ENCODE measurements at regions not wholly inside any gene's neighbourhood (a gene's known extent, or its start where the extent isn't known, plus 50 kb on each side); places are given as distances from the start of the nearest gene placed in this dataset.
A peak's percentile ranks its signal among the peaks of the same experiment; 100 is the strongest.

DNA sequence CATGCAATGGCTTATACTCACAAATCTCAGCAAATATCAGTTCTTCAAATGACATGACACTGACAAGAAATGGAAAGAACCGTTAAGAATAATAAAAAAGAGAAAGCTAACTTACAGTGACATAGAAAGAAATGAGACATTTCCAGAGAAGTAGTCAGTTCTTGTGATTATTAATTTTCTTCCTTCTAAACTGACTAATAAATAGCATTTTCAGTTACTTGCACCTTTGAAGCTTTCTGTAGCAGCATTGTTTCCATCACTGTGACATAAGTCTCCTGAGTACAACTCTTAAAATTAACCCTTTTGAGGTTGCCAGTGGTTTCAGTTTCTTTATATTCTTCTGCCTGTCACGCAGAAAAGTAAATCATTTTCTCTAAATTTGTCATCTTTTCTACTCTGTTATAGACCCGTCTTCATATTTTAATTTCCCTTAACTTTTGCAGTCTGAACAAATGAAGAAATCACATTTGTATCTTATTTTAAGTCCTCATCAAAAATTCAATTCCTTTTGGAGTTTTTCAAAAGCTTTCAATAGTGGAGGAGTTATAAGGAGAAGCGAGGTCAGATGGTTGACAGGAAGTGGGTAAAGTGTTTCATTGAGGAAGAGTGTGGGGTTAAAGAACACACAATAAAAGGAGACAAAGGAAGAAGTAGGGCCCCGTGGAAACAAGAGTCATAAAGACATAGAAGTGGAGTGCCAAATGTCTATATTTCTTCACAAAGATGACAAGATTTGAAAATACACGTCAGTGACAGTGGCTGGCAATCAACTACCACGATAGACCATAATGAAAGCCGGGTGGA, 57.9 kb upstream of the S1PR1 start (continued):
- TF ChIP-seq, protein P1, sequence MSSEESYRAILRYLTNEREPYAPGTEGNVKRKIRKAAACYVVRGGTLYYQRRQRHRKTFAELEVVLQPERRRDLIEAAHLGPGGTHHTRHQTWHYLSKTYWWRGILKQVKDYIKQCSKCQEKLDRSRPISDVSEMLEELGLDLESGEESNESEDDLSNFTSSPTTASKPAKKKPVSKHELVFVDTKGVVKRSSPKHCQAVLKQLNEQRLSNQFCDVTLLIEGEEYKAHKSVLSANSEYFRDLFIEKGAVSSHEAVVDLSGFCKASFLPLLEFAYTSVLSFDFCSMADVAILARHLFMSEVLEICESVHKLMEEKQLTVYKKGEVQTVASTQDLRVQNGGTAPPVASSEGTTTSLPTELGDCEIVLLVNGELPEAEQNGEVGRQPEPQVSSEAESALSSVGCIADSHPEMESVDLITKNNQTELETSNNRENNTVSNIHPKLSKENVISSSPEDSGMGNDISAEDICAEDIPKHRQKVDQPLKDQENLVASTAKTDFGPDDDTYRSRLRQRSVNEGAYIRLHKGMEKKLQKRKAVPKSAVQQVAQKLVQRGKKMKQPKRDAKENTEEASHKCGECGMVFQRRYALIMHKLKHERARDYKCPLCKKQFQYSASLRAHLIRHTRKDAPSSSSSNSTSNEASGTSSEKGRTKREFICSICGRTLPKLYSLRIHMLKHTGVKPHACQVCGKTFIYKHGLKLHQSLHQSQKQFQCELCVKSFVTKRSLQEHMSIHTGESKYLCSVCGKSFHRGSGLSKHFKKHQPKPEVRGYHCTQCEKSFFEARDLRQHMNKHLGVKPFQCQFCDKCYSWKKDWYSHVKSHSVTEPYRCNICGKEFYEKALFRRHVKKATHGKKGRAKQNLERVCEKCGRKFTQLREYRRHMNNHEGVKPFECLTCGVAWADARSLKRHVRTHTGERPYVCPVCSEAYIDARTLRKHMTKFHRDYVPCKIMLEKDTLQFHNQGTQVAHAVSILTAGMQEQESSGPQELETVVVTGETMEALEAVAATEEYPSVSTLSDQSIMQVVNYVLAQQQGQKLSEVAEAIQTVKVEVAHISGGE (CRISPR knock-in tag; IDR thresholded peaks at IDR 0.05) = no peak
- TF ChIP-seq TCF3 (IDR thresholded peaks at IDR 0.05; ENCODE audit: borderline replicate concordance, insufficient read depth, low read depth, low read length) (peak; percentile 54; the same call in 1 of the 2 replicates), ZSCAN29 (IDR thresholded peaks at IDR 0.05) (no peak), NFYB (IDR thresholded peaks at IDR 0.05; ENCODE audit: insufficient read depth, low read depth, low read length) (no peak), BACH1 (IDR thresholded peaks at IDR 0.05; ENCODE audit: borderline replicate concordance) (peak; percentile 67; the same call in 1 of the 2 replicates), SIX5 (IDR thresholded peaks at IDR 0.05; ENCODE audit: low read depth, low read length, severe bottlenecking) (no peak), MTA3 (IDR thresholded peaks at IDR 0.05; ENCODE audit: borderline replicate concordance, low read length) (peak; percentile 87), CBFB (IDR thresholded peaks at IDR 0.05; ENCODE audit: low read depth) (peak; percentile 94), TCF12 (IDR thresholded peaks at IDR 0.05; ENCODE audit: low read depth, low read length) (peak; percentile 60; the same call in 1 of the 2 replicates), TBL1XR1 (IDR thresholded peaks at IDR 0.05; ENCODE audit: low read depth, low read length) (0 out of 2 replicates have a peak, but pooled peaks have one; percentile 33), BRCA1 (IDR thresholded peaks at IDR 0.05; ENCODE audit: low read depth, low read length) (no peak), RELA (IDR thresholded peaks at IDR 0.05; ENCODE audit: borderline replicate concordance, partially characterized antibody) (no peak), ZBED1 (IDR thresholded peaks at IDR 0.05; ENCODE audit: borderline replicate concordance) (peak; percentile 87), ZNF217 (IDR thresholded peaks at IDR 0.05) (peak; percentile 96; the same call in 1 of the 2 replicates), SREBF1 (IDR thresholded peaks at IDR 0.05; ENCODE audit: low read length) (peak; percentile 59; the same call in 1 of the 2 replicates), SIN3A (IDR thresholded peaks at IDR 0.05; ENCODE audit: low read depth, low read length) (no peak), TARDBP (IDR thresholded peaks at IDR 0.05; ENCODE audit: borderline replicate concordance) (no peak)
- TF ChIP-seq, protein P2, sequence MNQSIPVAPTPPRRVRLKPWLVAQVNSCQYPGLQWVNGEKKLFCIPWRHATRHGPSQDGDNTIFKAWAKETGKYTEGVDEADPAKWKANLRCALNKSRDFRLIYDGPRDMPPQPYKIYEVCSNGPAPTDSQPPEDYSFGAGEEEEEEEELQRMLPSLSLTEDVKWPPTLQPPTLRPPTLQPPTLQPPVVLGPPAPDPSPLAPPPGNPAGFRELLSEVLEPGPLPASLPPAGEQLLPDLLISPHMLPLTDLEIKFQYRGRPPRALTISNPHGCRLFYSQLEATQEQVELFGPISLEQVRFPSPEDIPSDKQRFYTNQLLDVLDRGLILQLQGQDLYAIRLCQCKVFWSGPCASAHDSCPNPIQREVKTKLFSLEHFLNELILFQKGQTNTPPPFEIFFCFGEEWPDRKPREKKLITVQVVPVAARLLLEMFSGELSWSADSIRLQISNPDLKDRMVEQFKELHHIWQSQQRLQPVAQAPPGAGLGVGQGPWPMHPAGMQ (IDR thresholded peaks at IDR 0.05; ENCODE audit: borderline replicate concordance) = no peak
- TF ChIP-seq, protein P3, sequence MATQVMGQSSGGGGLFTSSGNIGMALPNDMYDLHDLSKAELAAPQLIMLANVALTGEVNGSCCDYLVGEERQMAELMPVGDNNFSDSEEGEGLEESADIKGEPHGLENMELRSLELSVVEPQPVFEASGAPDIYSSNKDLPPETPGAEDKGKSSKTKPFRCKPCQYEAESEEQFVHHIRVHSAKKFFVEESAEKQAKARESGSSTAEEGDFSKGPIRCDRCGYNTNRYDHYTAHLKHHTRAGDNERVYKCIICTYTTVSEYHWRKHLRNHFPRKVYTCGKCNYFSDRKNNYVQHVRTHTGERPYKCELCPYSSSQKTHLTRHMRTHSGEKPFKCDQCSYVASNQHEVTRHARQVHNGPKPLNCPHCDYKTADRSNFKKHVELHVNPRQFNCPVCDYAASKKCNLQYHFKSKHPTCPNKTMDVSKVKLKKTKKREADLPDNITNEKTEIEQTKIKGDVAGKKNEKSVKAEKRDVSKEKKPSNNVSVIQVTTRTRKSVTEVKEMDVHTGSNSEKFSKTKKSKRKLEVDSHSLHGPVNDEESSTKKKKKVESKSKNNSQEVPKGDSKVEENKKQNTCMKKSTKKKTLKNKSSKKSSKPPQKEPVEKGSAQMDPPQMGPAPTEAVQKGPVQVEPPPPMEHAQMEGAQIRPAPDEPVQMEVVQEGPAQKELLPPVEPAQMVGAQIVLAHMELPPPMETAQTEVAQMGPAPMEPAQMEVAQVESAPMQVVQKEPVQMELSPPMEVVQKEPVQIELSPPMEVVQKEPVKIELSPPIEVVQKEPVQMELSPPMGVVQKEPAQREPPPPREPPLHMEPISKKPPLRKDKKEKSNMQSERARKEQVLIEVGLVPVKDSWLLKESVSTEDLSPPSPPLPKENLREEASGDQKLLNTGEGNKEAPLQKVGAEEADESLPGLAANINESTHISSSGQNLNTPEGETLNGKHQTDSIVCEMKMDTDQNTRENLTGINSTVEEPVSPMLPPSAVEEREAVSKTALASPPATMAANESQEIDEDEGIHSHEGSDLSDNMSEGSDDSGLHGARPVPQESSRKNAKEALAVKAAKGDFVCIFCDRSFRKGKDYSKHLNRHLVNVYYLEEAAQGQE (IDR thresholded peaks at IDR 0.05; ENCODE audit: low read depth, low read length) = no peak
- TF ChIP-seq, protein P4, sequence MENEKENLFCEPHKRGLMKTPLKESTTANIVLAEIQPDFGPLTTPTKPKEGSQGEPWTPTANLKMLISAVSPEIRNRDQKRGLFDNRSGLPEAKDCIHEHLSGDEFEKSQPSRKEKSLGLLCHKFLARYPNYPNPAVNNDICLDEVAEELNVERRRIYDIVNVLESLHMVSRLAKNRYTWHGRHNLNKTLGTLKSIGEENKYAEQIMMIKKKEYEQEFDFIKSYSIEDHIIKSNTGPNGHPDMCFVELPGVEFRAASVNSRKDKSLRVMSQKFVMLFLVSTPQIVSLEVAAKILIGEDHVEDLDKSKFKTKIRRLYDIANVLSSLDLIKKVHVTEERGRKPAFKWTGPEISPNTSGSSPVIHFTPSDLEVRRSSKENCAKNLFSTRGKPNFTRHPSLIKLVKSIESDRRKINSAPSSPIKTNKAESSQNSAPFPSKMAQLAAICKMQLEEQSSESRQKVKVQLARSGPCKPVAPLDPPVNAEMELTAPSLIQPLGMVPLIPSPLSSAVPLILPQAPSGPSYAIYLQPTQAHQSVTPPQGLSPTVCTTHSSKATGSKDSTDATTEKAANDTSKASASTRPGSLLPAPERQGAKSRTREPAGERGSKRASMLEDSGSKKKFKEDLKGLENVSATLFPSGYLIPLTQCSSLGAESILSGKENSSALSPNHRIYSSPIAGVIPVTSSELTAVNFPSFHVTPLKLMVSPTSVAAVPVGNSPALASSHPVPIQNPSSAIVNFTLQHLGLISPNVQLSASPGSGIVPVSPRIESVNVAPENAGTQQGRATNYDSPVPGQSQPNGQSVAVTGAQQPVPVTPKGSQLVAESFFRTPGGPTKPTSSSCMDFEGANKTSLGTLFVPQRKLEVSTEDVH (IDR thresholded peaks at IDR 0.05; ENCODE audit: low read depth, partially characterized antibody) = peak; percentile 36
